ENCODE measurements at regions not wholly inside any gene's neighbourhood (a gene's known extent, or its start where the extent isn't known, plus 50 kb on each side); places are given as distances from the start of the nearest gene placed in this dataset.

DNA sequence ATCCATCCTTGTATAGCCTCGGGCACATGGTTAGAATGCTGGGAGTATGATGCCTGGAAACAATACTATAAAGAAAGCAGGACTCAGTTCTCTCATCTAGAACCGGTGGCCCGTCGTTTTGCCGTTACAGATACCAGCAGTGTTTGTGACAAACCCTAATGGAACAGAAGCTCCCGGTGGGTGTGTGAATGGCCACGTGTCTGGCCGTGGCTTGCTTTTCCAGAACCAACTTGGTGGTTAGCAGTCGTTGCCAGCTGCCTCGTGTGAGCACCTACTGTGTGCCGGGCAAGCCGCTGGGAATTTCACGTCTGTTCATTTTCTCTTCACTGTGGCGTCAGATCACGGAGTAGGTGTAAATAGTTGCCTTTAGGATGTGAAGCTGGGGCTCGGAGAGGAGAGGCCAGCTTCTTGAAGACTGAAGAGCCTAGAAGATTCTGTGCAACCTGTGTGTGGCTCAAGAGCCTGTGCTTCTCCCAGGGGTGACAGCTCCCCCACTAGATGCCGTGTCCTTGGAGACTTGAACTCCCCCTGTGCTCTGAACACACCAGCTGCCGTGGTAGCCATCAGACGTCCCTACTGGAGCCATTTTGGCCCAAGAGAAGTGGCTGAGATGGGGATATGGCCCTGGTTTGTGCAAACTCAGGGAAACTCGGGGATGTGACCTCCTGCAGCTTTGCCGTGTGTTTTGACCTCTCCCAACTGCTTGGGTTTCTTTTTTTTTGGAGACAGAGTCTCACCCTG, 57.5 kb upstream of the PPARA start:
- TF ChIP-seq, protein P1, sequence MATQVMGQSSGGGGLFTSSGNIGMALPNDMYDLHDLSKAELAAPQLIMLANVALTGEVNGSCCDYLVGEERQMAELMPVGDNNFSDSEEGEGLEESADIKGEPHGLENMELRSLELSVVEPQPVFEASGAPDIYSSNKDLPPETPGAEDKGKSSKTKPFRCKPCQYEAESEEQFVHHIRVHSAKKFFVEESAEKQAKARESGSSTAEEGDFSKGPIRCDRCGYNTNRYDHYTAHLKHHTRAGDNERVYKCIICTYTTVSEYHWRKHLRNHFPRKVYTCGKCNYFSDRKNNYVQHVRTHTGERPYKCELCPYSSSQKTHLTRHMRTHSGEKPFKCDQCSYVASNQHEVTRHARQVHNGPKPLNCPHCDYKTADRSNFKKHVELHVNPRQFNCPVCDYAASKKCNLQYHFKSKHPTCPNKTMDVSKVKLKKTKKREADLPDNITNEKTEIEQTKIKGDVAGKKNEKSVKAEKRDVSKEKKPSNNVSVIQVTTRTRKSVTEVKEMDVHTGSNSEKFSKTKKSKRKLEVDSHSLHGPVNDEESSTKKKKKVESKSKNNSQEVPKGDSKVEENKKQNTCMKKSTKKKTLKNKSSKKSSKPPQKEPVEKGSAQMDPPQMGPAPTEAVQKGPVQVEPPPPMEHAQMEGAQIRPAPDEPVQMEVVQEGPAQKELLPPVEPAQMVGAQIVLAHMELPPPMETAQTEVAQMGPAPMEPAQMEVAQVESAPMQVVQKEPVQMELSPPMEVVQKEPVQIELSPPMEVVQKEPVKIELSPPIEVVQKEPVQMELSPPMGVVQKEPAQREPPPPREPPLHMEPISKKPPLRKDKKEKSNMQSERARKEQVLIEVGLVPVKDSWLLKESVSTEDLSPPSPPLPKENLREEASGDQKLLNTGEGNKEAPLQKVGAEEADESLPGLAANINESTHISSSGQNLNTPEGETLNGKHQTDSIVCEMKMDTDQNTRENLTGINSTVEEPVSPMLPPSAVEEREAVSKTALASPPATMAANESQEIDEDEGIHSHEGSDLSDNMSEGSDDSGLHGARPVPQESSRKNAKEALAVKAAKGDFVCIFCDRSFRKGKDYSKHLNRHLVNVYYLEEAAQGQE (IDR thresholded peaks at IDR 0.05; ENCODE audit: low read depth): no peak
- TF ChIP-seq MAX (IDR thresholded peaks at IDR 0.05): no peak

DNA sequence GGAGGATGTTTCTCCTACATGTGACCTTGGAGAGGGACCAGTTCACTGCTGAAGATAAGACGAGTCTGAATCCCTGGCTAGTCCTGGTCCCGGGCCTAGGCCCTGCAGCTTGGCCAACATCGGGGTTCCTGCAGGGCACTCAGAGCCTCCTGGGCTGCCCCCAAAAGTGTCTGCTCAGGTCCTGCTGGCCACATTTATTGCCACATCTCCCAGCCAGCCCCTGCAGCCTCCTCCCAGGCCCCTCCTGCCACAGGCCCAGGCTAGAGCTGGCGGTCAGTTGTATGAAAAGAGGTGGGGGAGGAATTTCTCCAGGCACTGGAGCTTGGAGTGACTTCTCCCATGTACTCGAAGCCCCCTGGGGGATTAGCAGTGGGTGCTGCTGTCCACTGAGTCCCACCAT, 56.5 kb upstream of the PPARA start:
- TF ChIP-seq CEBPB (IDR thresholded peaks at IDR 0.05) (no peak), TEAD4 (IDR thresholded peaks at IDR 0.05) (no peak), EP300 (IDR thresholded peaks at IDR 0.05; ENCODE audit: borderline replicate concordance) (peak; percentile 7; the same call in 1 of the 2 replicates), YY1 (IDR thresholded peaks at IDR 0.05; ENCODE audit: low read depth) (no peak), MAX (IDR thresholded peaks at IDR 0.05) (no peak), EGR1 (IDR thresholded peaks at IDR 0.05) (no peak), ZBTB7A (IDR thresholded peaks at IDR 0.05; ENCODE audit: low read depth) (no peak)

DNA sequence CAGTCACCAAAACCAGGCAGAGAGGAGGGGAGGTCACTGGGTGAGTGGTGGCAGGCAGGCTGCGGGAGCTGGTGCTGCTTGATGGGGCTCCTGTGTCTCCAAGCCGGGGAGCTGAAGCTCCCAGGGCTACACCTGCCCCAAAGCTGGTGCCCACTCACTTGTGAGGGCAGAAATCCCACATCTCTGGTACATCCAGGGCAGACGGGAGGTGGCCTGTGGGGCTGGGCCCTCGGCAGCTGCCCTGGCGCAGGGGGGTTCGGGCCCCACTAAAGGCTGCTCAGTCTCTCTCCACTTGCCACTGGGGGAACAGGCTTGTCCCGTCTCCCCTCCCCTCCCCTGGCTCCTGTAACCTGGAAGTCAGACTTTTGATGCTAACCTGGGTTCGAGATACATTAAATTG, 55.6 kb upstream of the PPARA start:
- no peak for TF ChIP-seq FOXM1 (IDR thresholded peaks at IDR 0.05; ENCODE audit: borderline replicate concordance, low read depth)
- TF ChIP-seq TCF12 (IDR thresholded peaks at IDR 0.05; ENCODE audit: low read depth): no peak
- no peak for TF ChIP-seq RAD21 (IDR thresholded peaks at IDR 0.05; ENCODE audit: low read depth)
- no peak for TF ChIP-seq MAX (IDR thresholded peaks at IDR 0.05)
- TF ChIP-seq NFIC (IDR thresholded peaks at IDR 0.05): no peak
- no peak for TF ChIP-seq EP300 (IDR thresholded peaks at IDR 0.05; ENCODE audit: borderline replicate concordance)
- no peak for TF ChIP-seq TAF1 (IDR thresholded peaks at IDR 0.05; ENCODE audit: low read depth)
- TF ChIP-seq, protein P1 (IDR thresholded peaks at IDR 0.05; ENCODE audit: low read depth): no peak
- TF ChIP-seq CREB1 (IDR thresholded peaks at IDR 0.05; ENCODE audit: low read depth): no peak

DNA sequence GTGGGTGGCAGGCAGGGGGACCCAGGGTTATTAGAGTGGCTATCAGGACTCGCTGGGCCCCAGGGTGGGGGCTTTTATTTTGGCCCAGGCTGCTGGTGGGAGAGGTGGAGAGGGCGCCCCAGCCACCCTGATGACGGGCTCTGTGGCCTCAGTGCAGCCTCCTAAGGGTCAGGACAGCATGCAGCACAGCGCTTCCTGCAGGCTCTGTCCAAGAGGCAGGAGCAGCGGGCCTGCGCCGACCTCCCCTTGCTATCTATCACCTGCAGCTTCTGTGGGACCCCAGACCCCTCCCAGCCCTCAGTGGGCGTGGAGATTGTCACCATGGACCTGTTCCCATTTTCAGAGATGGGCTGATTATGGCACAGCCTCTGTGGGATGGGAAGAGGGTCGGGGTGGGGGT, 54.3 kb upstream of the PPARA start:
- 0 out of 2 replicates have a peak, but pooled peaks have one; percentile 2 for TF ChIP-seq TEAD4 (IDR thresholded peaks at IDR 0.05)
- TF ChIP-seq, protein P2, sequence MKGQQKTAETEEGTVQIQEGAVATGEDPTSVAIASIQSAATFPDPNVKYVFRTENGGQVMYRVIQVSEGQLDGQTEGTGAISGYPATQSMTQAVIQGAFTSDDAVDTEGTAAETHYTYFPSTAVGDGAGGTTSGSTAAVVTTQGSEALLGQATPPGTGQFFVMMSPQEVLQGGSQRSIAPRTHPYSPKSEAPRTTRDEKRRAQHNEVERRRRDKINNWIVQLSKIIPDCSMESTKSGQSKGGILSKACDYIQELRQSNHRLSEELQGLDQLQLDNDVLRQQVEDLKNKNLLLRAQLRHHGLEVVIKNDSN (IDR thresholded peaks at IDR 0.05): no peak

DNA sequence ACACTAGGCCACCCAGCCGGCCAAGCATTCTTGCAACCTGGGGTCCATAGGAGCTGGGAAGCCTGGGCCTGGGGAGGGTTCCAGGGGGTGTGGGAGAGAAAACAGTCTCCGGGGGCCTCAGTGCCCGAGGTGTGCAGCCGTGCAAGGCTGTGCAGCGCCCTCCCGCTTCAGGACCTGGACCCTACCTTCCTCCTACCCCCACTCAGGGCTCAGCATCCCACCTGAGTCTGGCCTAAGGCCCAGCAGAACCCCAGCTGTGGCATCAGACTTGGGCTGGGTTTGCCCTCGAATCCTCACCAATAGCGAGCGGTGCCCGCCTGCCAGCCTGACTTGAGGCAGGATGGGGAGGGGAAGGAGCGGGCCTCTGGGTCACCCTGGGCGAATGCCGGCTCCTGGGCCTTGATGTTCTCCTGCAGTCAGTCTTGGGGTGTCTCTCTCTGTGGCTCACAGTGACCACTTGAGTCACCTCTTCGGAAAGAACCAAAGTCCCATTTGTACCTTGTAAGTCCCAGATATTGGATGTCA, 53.6 kb upstream of the PPARA start:
- TF ChIP-seq TCF12 (IDR thresholded peaks at IDR 0.05; ENCODE audit: low read depth): no peak
- TF ChIP-seq YY1 (IDR thresholded peaks at IDR 0.05; ENCODE audit: low read depth): no peak
- TF ChIP-seq MAX (IDR thresholded peaks at IDR 0.05): no peak
- TF ChIP-seq EGR1 (IDR thresholded peaks at IDR 0.05): no peak
- TF ChIP-seq, protein P2 (IDR thresholded peaks at IDR 0.05): no peak
- TF ChIP-seq CREB1 (IDR thresholded peaks at IDR 0.05; ENCODE audit: low read depth): no peak
- no peak for TF ChIP-seq RAD21 (IDR thresholded peaks at IDR 0.05; ENCODE audit: low read depth)
- no peak for TF ChIP-seq NFIC (IDR thresholded peaks at IDR 0.05)
- no peak for TF ChIP-seq CEBPB (IDR thresholded peaks at IDR 0.05)
- TF ChIP-seq TAF1 (IDR thresholded peaks at IDR 0.05; ENCODE audit: low read depth): no peak
- no peak for TF ChIP-seq EP300 (IDR thresholded peaks at IDR 0.05; ENCODE audit: borderline replicate concordance)
- no peak for TF ChIP-seq TEAD4 (IDR thresholded peaks at IDR 0.05)
- TF ChIP-seq ZBTB7A (IDR thresholded peaks at IDR 0.05; ENCODE audit: low read depth): no peak
- no peak for TF ChIP-seq FOXM1 (IDR thresholded peaks at IDR 0.05; ENCODE audit: borderline replicate concordance, low read depth)
- TF ChIP-seq, protein P1 (IDR thresholded peaks at IDR 0.05; ENCODE audit: low read depth): no peak
